GM18909 (cell line): ENCODE measurements at regions not wholly inside any gene's neighbourhood (a gene's known extent, or its start where the extent isn't known, plus 50 kb on each side); places are given as distances from the start of the nearest gene placed in this dataset.
"Not testable (repeated sequence)": the region's sequence is repeated elsewhere in the genome, so short reads cannot be mapped to it uniquely, and the experiment has no call there.

Source experiments
- ATAC-seq: cut with Tn5 transposase; IDR thresholded peaks from one replicate; pipeline ENCODE4 v1.9.1; 2021; ENCODE audit warnings: mild to moderate bottlenecking; ENCODE audit not compliant: unreplicated experiment, poor library complexity

DNA sequence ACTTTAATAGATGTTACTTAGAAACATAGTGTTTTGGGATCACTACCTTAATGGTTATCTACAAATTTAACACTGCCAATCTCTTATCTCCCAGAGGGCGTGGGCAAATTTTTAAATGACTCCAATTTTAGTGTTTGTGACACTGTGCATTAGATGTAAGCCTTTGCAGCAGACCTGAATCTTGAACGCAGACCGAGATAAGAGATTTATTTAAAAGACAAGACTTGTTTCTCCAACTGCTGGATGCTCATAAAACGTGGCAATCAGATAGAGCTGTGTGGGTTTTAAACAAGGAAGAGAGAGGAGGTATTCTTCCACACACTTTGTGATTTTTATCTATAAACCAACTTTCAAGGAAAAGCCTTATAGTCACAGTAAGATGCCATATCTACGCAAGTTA, 252.5 kb upstream of the NR3C2 start:
- ATAC-seq: no peak

DNA sequence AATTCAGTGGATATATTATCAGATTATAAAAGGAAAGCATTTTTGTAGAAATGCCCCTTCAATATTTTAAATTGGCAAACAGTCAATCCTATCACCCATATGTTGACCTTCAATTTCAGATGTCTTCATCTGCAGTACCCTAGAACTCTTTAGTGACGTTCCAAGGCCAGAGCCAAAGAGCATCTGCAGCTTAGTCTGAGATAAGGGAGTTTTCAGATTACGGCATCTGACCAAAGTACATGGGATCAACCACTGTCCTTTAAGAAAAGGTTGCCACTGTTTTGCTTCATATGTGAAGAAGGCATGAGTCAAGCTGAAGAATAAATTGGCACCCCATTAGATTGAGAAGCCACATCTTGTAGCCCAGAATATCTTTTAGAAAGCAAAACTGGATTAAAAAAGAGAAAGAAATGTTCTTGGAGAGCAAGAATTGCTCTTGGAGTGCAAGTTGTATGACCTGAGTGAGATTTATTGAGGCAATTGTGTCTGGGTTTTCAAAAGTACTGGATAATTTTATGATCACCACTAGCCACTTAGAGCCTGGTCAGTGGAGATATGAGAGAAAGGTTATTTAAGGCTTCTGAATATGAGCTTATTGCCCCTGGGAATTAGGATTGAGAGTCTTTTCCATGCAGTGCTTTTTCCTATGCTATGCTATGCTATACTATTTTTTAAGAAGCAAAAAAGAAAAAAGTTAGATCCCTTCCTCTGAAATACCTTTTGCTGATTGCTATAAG, 251.9 kb upstream of the NR3C2 start:
- no peak for ATAC-seq

DNA sequence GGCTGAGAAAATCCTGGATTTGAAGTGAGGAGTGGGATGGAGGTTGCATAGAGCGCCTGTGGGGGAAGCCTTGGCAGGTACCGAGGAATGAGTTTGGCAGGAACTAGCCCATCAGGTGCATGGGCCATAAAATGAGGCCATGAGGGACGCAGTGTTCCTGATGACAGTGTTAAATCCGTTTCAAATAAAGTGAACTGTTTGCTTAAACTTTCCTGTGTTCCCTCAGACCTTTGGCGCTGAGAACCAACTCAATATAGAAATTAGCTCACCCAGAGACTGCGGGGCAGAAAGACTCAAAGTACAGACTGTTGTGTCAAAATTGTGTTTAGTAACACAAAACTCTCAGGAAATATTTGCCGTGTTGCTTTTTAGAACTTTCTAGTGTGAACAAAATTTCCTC, 250.0 kb upstream of the NR3C2 start:
- ATAC-seq: no peak

DNA sequence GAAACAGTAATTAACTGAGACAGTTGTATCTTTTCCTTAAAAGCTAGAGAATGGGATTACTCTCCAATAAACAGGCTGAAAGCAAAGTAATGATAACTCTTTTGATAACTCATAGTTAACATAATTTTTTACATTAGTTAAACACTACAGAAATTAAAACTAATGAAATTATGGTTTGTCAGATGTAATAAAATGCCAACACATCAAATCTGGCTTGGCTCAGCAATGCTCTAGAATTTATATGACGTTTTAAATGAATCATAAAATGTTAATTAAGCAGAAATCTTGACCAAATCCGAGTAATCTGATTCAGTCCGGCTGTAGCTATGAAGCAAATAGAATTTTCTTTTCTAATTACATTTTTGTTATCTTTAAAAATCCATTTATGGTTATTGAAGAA, 244.2 kb upstream of the NR3C2 start:
- no peak for ATAC-seq

DNA sequence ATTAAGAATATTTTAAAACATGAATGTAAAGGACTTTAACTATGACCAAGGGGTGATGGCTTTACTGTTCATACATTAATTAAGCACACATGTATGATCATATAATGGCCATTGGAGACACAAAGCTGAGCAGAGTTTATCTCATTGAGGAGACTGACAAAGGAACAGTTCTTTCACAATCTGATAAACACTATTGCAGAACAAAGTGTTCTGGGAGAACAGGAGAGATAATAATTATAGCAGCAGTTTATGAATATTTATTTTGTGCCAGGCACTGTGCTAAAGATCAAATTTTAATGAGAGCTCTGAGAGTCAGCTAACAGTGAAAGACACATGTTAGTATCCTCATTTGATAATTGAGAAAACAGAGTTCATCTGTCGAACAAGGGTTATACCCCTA, 242.4 kb upstream of the NR3C2 start:
- ATAC-seq: no peak

DNA sequence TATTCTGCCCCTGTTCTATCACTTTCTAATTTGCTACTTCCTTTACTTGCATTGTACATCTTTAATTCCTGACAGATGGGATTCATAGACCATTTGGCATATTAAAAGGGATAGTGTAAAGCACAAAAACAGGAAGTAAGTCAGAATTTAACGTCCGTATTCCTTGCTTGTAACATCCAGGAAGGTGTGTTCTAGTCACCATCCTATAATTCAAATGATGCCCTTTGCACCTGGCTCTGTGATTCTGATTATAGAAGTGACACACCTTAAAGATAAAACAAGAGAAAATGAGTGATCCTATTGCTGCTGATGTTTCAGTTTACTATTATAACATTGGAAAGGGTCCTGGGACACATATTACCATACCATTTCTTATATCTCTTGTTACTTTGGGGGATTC, 238.7 kb upstream of the NR3C2 start:
- ATAC-seq: no peak

DNA sequence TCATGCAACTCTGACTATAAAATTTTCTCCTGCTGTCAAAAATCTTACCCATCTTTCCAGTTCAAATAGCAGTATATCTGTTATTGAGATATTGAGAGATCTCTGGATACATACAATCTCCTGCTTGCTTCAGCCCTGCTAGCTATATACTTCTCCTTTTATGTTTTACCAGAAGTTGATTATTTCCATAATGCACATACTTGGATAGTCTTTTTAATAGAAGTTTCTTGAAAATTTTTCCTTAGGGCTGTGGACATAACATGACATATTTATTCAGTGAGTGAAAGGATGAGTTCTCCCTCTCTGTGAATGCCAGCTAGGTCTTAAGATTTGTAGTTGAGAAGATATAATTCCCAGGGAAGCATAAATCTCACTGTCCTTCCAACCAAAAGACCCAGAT, 234.1 kb upstream of the NR3C2 start:
- no peak for ATAC-seq

DNA sequence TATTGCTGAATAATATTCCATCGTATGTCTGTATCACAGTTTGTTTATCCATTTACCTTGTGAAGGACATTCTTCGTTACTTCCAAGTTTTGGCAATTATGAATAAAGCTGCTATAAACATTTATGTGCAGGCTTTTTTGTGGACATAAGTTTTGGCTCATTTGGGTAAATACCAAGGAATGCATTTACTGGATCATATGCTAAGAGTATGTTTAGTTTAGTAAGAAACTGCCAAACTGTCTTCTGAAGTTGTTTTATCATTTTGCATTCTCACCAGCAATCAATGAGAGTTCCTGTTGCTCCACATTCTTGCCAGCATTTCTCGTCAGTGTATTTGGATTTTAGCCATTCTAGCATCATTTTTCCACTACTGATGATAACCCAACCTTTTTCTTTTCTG, 232.7 kb upstream of the NR3C2 start:
- no peak for ATAC-seq

DNA sequence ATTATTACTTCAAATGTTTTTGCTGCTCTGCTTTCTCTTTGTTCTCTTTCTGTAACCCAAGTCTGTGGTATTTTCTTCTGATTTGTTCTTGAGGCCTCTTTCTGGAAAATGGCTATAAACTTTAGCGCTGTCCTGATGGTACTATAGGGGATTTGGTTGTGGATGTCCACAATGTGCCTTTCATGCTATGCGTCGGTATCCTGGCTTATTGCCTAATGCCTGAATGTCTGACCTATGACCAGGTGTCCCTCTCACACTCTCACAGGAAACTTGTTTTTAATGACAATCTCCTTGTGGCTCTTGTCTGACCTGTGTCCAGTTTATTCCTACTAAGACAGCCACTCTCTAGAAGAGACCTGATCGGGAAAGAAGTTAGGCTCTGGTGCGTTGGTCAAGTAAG, 222.4 kb upstream of the NR3C2 start:
- no peak for ATAC-seq

DNA sequence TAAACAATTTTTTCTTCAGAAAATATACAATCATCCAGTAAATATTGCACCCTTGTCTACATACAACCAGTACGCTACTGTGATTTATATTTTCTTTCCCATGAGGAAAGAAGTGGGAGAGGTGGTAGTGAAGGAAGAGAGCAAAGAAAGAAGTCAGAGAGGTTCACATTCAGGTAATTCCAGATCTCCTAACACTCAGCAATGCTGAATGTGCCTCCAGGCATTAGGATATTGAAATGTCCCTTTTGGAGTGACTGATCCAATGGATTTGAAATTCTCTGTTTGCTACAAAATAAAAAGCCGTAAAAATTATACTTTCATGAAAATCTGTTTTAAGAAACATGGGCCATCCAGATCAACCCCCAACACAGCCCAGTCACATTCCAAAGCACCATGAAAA, 211.9 kb upstream of the NR3C2 start:
- no peak for ATAC-seq

DNA sequence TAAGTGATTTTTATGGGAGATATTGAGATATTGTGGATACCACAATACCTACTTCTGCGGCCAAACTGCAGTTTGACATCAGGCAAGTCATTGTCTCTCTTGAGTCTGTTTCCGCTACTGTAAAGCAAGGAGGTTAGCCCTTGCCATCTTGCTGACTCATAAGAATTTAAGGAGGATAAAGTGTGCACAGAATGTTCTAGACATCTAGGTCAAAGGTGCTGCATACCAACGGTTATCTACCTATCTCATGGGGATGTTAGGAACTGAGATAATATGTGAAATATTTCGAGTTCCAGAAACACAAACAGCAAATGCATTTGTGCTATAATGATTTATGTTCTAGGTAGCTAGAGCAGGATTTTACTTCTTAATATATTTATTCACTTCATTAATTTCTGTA, 211.5 kb upstream of the NR3C2 start:
- no peak for ATAC-seq

DNA sequence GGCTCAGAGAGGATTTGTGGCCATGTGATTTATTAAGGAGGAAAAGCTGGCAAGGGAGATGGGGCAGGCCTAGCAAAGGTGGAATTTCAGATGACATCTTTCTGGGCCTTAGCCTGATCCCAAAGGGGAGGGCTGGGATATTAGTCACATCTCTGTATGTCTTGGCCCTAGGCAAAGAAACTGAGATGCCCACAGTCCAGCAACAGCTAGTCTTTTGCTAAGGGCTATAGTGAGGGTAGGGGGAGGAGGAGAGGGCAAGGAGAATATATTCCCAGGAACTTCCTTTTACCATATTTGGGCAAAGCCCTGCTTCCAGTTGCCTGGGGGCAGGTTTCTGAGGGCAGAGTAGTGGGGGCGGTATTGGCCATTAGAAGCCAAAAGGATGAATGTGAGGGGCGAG, 209.8 kb upstream of the NR3C2 start:
- ATAC-seq: no peak

DNA sequence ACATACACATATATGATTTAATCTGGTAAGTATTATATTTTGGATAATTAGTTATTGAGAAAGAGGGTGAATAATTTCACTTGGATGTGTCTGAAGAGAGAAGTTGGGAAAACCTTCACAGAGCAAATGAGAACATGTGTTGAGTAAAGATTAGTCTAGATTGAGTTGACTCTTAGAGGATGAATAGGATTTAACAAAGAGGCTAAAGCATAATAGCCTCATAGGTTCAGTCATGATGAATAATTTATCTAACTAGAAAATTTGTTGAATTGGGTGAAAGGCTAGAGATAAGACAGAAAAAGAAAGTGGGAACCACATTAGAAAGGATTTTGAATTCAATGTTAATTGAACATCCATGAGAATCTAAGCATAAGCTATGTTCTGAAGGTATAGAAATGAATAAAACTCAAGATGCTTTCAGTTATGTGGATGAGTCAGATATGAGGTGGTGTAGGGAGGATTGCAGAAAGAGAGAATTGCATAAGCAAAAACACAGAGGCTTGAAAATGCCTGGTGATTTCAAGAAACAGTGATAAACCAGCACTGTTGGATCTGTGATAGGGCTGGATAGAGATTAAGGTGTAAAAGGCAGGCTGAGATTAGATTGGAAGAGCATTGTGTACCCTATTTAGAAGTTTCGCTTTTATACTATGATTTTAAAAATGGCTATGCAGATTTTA, 207.6 kb upstream of the NR3C2 start:
- ATAC-seq: no peak

DNA sequence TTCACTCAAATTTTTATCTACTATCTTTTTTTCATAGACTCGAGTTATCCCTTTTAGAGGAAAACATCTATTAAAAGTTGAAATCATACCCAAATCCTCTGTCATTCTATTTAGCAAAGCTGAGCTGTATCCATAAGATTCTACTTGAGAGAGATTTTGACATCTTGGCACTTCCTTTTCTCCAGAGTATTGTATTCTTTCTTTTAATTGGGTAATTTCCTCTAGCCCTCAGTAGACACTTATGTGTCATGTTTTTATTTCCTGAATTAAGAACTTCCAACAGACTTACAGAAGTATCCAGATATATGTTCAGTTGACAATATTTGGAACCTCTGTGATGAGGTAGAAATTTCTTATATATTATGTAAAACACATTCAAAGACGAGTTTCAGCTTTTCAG, 201.6 kb upstream of the NR3C2 start:
- no peak for ATAC-seq

DNA sequence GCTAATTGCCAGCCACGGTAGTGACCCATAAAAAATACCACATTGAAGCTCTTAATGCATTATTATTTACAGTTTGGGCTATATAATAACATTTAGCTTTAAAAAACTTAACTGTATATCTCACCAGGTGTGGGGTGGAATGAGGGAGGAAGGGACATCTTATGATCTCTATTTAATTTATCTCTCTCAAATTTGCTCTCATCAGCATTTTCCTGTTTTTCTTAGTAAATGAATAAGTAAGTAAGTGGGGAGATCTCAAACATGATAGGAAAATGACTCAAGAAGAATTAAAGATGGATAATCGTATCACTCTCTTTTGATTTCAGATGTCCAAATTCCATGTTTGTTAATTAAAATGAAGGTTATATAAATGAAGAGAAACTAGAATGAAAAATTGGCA, 200.7 kb upstream of the NR3C2 start:
- ATAC-seq: no peak

DNA sequence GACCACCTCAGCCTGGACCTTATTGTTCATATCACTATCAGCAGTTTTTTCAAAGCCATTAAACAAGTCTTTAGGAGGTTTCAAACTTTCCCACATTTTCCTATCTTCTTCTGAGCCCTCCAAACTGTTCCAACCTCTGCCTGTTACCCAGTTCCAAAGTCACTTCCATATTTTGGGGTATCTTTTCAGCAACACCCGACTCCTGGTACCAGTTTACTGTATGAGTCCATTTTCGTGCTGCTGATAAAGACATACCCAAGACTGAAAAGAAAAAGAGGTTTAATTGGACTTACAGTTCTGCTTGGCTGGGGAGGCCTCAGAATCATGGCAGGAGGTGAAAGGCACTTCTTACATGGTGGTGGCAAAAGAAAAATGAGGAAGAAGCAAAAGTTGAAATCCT, 195.9 kb upstream of the NR3C2 start:
- ATAC-seq: not testable (repeated sequence)

DNA sequence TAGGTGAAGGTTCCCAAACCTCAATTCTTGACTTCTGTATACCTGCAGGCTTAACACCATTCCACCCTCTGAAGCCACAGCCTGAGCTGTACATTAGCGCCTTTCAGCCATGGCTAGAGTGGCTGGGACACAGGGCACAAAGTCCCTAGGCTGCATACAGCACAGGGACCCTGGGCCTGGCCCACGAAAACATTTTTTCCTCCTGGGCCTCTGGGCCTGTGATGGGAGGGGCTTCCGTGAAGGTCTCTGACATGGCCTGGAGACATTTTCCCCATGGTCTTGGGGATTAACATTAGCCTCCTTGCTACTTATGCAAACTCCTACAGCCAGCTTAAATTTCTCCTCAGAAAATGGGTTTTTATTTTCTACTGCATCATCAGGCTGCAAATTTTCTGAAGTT, 195.2 kb upstream of the NR3C2 start:
- ATAC-seq: not testable (repeated sequence)

DNA sequence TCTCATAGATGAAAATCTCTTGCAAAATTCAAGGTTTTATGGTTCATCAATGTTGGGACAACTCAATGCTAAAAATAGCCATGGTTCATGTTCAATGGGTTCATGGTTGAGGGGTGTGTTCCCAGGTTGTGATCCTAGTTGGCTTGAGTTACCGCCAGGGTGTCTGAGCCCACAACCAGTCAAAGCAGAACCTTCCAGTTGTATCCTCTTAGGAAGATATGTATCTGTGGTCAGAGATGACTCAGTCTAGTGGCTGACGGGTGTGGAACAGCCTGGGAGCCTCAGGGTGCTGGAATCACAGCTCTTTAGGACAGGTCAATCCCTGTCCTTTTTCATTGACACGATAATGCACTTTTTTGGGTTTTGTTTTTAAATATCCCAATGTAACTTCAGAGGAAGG, 192.3 kb upstream of the NR3C2 start:
- no peak for ATAC-seq

DNA sequence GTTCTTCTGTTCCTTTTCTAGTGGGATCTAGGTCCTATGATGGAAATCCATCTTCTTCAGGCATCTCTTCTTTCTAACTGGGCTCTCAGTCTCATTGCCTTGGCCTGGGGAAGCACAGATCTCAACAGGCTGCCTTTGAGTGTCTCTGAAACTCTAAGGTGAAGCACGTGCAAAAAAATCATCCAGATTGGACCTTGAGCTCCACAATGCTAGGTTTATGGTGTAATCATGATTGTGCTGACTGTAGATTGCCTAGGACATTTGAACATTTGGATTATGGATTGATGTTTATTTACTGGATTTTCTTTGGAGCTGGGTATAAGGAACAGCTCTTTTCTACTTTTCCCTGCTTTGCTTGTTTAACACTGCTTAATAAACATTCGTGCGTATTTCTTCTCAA, 191.5 kb upstream of the NR3C2 start:
- ATAC-seq: no peak

DNA sequence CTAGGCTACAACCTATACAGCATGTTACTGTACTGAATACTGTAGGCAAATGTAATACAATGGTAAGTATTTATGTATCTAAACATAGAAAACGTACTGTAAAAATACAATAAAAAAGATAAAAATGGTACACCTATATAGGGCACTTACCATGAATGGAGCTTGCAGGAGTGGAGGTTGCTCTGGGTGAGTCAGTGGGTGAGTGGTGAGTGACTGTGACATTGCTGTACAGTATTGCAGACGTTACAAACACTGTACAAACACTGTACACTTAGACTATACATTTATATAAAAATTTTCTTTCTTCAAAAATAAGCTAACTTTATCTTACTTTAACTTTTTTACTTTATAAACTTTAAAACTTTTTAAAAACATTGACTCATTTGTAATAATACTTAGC, 190.3 kb upstream of the NR3C2 start:
- no peak for ATAC-seq

DNA sequence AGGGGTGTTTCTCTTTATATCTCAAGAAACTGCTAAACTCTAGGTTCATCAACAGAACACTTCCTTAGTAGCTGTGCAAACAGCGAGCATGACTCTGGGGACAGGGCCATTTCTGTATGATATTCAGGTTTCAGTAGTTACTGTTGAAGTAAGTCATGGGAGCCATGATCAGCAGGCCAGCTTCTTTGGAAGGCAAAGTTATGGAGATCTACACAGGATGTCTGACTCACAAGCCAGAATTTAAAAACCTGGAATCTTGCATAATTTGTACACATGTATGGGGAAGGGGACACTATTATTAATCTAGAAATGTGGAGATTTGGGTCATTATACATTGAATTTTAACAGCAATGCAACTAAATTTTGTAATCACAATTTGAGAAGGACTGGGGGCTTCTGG, 187.8 kb upstream of the NR3C2 start:
- ATAC-seq: no peak

DNA sequence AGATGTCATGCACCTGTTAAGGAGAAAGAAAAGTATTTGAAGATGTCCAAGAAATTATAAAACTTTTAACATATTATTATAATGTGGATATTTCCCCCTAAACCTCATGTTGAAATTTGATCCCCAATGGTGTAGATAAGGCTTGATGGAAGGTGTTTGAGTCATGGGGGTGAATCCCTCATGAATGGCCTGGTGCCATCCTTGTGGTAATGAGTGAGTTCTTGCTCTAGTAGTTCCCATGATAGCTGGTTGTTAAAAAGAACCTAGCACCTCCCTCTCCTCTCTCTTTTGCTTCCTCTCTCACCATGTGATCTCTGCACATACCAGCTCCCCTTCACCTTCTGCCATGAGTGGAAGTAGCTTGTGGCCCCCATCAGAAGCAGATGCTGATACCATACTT, 176.6 kb upstream of the NR3C2 start:
- ATAC-seq: no peak
